ENCODE measurements at regions not wholly inside any gene's neighbourhood (a gene's known extent, or its start where the extent isn't known, plus 50 kb on each side); places are given as distances from the start of the nearest gene placed in this dataset.

DNA sequence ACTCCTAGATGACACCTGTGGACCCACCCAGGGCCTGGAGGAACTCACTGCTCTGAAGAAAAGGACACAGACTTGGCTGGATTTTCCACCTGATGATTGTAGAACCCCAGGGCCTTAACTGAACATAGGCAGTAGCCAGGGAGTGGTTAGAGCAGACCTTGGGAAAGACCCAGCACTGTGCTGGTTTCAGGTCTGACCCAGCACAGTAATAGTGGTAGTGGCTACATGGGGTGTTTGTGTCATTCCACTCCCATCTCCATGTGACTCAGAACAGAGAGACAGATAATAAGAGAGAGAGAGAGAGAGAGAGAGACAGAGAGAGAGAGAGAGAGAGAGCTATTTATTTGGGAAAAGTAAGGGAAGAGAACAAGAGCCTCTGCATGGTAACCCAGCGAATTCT is 239.1 kb upstream of the MEOX2 start:
- no peak for DNase-seq (ENCODE audit: low read depth in 2 of 2)

- no peak for DNase-seq (ENCODE audit: low read depth in 2 of 2)
Observed at GRCh38 chr7:15924910-15925309, 238.4 kb upstream of the MEOX2 start.

GRCh38 chr7:15922002-15922401 is 235.5 kb upstream of the MEOX2 start:
- peak in 1 of 2 donors; percentile 20 for DNase-seq (ENCODE audit: low read depth in 2 of 2)

- peak; percentile 23 to 52 for DNase-seq (ENCODE audit: low read depth in 2 of 2)
Observed at GRCh38 chr7:15921576-15921975, 235.1 kb upstream of the MEOX2 start.

DNA sequence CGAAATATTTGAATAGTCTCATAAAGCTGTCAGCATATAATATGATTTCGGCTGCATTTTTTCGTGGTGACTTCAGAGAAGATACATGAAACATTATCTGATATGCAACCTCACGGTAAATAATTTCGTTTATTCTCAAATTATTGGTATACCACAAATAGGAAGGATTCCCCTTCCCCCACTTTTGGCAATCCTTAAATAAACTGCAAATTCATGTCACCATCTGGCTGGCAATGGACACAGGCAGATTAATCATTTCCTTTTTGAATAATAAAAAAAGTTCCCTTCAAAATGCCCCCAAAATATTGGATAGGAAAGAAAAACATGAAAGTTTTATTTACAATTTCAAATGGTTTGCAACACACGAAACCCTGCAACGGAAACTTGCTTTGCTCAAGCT is 234.5 kb upstream of the MEOX2 start:
- DNase-seq (ENCODE audit: low read depth in 2 of 2): peak; percentile 59 to 72

- peak in 1 of 2 donors; percentile 36 for DNase-seq (ENCODE audit: low read depth in 2 of 2)
Observed at GRCh38 chr7:15916681-15917380, 230.3 kb upstream of the MEOX2 start.

GRCh38 chr7:15915686-15916293 is 229.3 kb upstream of the MEOX2 start:
- no peak for DNase-seq (ENCODE audit: low read depth in 2 of 2)

DNA sequence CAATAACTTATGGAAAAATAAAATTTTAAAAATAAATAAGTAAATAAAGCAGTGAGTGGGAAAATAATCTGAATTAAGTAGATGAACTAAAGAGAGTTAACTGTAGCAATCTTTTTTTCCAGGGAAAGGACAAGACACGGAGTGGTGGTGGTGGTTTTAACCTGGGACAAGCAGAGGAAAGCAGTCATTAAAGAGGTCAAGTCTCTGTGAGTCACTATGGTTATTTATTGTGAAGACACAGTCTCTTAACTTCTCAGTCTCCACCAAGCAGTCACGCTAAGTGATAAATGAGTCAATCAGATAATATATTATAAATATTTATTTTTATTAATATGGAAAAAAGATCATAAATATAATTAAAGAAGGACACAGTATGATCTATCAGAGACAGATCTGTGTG is 228.1 kb upstream of the MEOX2 start:
- peak in 1 of 2 donors; percentile 25 for DNase-seq (ENCODE audit: low read depth in 2 of 2)

DNA sequence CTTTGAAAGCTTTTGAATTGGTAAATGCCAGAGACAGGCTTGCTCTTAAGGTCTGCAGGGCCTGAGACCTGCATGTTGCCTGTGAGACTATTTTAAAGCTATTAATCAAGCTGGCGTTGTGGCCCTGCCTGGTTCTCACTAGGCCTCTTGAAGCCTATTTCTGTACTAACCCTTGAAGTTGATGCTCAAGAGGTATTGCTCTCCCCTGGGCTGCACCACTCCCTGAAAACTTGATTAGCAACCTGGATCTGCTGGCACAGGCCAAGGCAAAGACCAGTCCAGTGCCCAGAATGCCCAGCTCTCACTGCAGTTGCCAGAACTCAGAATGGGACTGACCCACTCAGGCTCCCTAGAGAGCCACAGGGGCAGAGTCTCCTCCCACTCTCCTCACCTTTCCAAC is 220.0 kb upstream of the MEOX2 start:
- no peak for DNase-seq (ENCODE audit: low read depth in 2 of 2)

GRCh38 chr7:15905251-15906040 is 219.0 kb upstream of the MEOX2 start:
- DNase-seq (ENCODE audit: low read depth in 2 of 2): no peak

- peak in 1 of 2 donors; percentile 34 for DNase-seq (ENCODE audit: low read depth in 2 of 2)
Observed at GRCh38 chr7:15891151-15891881, 204.8 kb upstream of the MEOX2 start.

GRCh38 chr7:15889507-15889906 is 203.0 kb upstream of the MEOX2 start:
- peak in 1 of 2 donors; percentile 32 for DNase-seq (ENCODE audit: low read depth in 2 of 2)

DNA sequence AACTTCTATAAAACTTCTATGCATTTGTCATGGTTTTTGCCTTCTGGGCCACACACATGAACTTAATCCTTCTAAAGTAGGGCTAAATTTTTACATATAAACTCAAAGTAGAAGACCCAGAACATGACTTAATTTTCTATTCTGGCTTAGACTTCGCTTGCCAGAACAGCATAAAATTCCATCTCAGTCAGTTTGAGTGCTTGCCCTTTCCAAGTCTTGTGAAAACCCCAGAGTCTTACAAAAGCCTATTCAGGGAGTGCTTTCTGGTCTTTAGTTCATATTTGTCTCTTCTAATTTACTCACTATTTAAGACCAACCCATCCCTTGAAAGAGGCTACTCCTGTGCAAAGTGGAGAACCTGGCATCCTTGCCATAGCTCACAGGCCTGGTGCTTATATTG is 201.6 kb upstream of the MEOX2 start:
- no peak for DNase-seq (ENCODE audit: low read depth in 2 of 2)

GRCh38 chr7:15886626-15887025 is 200.1 kb upstream of the MEOX2 start:
- DNase-seq (ENCODE audit: low read depth in 2 of 2): no peak

GRCh38 chr7:15885678-15886077 is 199.2 kb upstream of the MEOX2 start:
- DNase-seq (ENCODE audit: low read depth in 2 of 2): no peak

DNA sequence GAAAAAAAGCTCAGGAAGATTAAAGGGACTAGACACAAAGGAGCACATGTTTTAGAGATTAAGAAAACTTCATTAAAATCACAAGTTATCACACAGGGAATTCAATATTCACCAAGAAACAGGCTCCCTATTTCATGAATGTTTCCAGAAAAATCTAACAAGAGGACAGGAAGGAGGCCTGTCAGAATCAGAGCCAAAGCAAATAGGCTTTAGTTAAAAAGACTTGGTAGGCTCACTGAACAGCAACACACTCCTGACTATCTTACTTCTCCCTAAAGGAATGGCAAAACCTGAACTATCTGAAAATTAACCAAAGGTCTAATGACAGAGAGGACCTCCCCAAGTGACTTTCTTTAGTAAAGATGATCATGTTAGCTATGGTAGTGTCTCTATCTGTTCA is 188.3 kb upstream of the MEOX2 start:
- DNase-seq (ENCODE audit: low read depth in 2 of 2): peak in 1 of 2 donors; percentile 43

DNA sequence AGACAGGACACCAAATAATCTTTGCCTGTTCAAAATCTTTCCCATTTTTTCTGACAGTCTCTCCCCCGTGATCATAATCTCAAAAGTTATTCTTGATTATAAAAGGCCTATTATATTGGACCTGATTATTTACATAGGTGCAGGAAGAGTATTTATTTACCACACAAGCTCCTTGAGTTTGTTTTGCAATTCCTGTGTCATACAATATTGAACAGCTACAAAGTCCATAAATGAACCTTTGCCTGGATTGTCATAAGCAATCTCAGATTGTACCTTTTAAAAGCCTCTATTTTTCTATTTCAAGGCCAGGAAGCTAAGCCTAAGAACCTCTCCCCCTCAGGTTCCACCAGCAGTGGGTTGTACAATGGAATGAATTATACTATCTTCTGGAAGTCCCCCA is 183.9 kb upstream of the MEOX2 start:
- DNase-seq (ENCODE audit: low read depth in 2 of 2): no peak

- no peak for DNase-seq (ENCODE audit: low read depth in 2 of 2)
Observed at GRCh38 chr7:15867441-15867840, 181.0 kb upstream of the MEOX2 start.

DNA sequence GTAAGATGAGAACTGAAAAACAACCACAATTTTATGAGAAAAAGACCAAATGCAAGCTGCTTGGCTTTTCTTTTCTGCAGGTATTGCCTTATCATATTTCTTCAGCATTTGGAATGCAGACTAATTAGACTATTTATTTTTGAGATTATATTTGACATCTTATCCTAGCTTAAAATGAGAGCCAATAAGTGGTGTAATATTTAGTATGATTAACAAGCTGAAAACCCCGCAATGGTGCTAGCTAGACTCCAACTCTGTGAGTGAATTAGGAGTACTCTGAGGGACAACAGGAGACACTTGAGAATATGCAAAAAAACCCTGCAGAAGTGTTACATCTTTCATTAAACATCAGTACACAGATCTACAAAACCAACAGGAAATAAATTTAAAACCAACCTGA is 180.3 kb upstream of the MEOX2 start:
- DNase-seq (ENCODE audit: low read depth in 2 of 2): no peak

- DNase-seq (ENCODE audit: low read depth in 2 of 2): no peak
Observed at GRCh38 chr7:15864626-15864991, 178.1 kb upstream of the MEOX2 start.

DNA sequence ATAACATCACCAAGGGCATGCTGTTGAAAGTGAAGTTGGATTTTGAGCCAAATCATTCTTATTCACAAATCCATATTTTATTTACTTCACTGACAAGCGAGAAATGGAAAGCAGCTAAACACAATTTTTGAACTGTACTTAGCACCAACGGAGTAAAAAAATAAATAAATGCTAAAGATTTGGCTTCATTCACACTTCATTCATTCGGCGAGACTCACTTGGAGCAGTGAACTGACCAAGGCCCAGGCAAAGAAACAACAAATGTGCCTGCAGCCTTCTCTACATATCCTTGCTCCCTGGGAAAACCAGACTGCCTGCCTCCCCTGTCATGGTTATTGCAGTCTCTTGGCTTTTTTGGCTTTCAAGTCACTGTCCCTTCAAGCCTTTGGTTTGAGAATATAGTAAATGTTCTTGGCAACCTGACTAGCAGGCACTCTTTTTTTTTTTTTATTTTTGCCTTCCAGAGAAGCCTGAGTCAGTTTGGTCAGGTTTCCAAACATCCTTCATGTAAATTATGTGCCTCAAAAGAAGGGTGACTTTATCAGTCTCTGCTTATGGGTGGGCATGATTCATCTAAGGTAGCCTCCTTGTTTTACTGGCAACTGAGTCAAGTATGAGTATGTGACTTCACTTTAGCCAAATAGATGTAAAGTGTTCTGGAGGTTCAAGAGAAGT is 177.6 kb upstream of the MEOX2 start:
- DNase-seq (ENCODE audit: low read depth in 2 of 2): no peak
